Progenitor cell of endocrine pancreas (in vitro differentiated cells): ENCODE measurements at regions not wholly inside any gene's neighbourhood (a gene's known extent, or its start where the extent isn't known, plus 50 kb on each side); places are given as distances from the start of the nearest gene placed in this dataset.

Experiments
- DNase-seq: peaks from one replicate; pipeline ENCODE4 v3.0.0; 2021; ENCODE audit warnings: low spot score; ENCODE audit not compliant: unreplicated experiment
- H3K27ac Mint-ChIP-seq: 2 replicates; pipeline ENCODE4 v1.8.0; 2021; ENCODE audit warnings: mild to moderate bottlenecking, moderate library complexity, mixed read lengths
- H3K27me3 Mint-ChIP-seq: 2 replicates; pipeline ENCODE4 v1.8.0; 2021; ENCODE audit warnings: mixed read lengths
- H3K36me3 Mint-ChIP-seq: 2 replicates; pipeline ENCODE4 v1.8.0; 2022; ENCODE audit warnings: mixed read lengths; ENCODE audit not compliant: insufficient read depth
- H3K4me1 Mint-ChIP-seq: 2 replicates; pipeline ENCODE4 v1.8.0; 2021; ENCODE audit warnings: low read depth, mixed read lengths
- H3K4me3 Mint-ChIP-seq: 2 replicates; pipeline ENCODE4 v1.8.0; 2021; ENCODE audit warnings: low read depth, mild to moderate bottlenecking, moderate library complexity, mixed read lengths
- H3K9me3 Mint-ChIP-seq: 2 replicates; pipeline ENCODE4 v1.8.0; 2021; ENCODE audit warnings: low read depth, mixed read lengths
- CTCF ChIP-seq: fragments of 200-600 bp; sonication (generic); IDR thresholded peaks from one replicate; pipeline ENCODE4 v1.5.0; 2021; ENCODE audit warnings: antibody characterized with exemption, mild to moderate bottlenecking; ENCODE audit not compliant: unreplicated experiment

- Mint-ChIP-seq H3K27ac (no peak overlapping the region), H3K4me1 (peaks cover 3% of the 10 kb centered on the region), H3K4me3 (no peak overlapping the region), H3K36me3 (no peaks in the 10 kb centered on the region), H3K27me3 (peaks cover 44% of the 10 kb centered on the region), H3K9me3 (no peaks in the 10 kb centered on the region)
- DNase-seq: no peak
- TF ChIP-seq CTCF: no peak
Observed at GRCh38 chr1:59012378-59012777, 228.5 kb upstream of the JUN start.

GRCh38 chr1:59013276-59013927 is 229.6 kb upstream of the JUN start:
- no peak for DNase-seq
- Mint-ChIP-seq H3K4me1 (peaks cover 3% of the 10 kb centered on the region), H3K4me3 (no peak overlapping the region), H3K36me3 (no peaks in the 10 kb centered on the region), H3K9me3 (peaks cover 2% of the 10 kb centered on the region), H3K27ac (no peak overlapping the region), H3K27me3 (peaks cover 42% of the 10 kb centered on the region)
- no peak for TF ChIP-seq CTCF

GRCh38 chr1:59013928-59014279 is 230.1 kb upstream of the JUN start:
- no peak for DNase-seq
- Mint-ChIP-seq H3K4me3 (no peak overlapping the region), H3K27ac (no peak overlapping the region), H3K27me3 (peaks cover 41% of the 10 kb centered on the region), H3K4me1 (peaks cover 3% of the 10 kb centered on the region), H3K9me3 (peaks cover 4% of the 10 kb centered on the region), H3K36me3 (no peaks in the 10 kb centered on the region)
- no peak for TF ChIP-seq CTCF

GRCh38 chr1:59014827-59015226 is 231.0 kb upstream of the JUN start:
- no peaks in the 10 kb centered on the region for H3K36me3 Mint-ChIP-seq
- peaks cover 4% of the 10 kb centered on the region for H3K9me3 Mint-ChIP-seq
- H3K4me3 Mint-ChIP-seq: no peak overlapping the region
- TF ChIP-seq CTCF: no peak
- H3K27me3 Mint-ChIP-seq: peaks cover 41% of the 10 kb centered on the region
- peaks cover 3% of the 10 kb centered on the region for H3K4me1 Mint-ChIP-seq
- DNase-seq: no peak
- no peak overlapping the region for H3K27ac Mint-ChIP-seq

- peaks cover 3% of the 10 kb centered on the region for H3K4me1 Mint-ChIP-seq
- peaks cover 4% of the 10 kb centered on the region for H3K9me3 Mint-ChIP-seq
- H3K36me3 Mint-ChIP-seq: no peaks in the 10 kb centered on the region
- H3K27ac Mint-ChIP-seq: no peak overlapping the region
- DNase-seq: no peak
- TF ChIP-seq CTCF: no peak
- peaks cover 41% of the 10 kb centered on the region for H3K27me3 Mint-ChIP-seq
- no peak overlapping the region for H3K4me3 Mint-ChIP-seq
Observed at GRCh38 chr1:59015708-59016107, 231.9 kb upstream of the JUN start.
